GM23338 (cell line): ENCODE measurements at regions not wholly inside any gene's neighbourhood (a gene's known extent, or its start where the extent isn't known, plus 50 kb on each side); places are given as distances from the start of the nearest gene placed in this dataset.

Source experiments
- POLR2AphosphoS5 ChIP-seq: IDR thresholded peaks from 2 replicates; pipeline ENCODE4 v1.6.1; 2016; ENCODE audit warnings: antibody characterized with exemption, low read depth
- ZNF331 ChIP-seq: fragments of 250-450 bp; sonication (Bioruptor Pico); IDR thresholded peaks from 2 replicates; pipeline ENCODE4 v1.5.0; 2020; ENCODE audit warnings: low read depth, mild to moderate bottlenecking, moderate library complexity
- TF ChIP-seq, protein P1 (sequence below), 2 experiments: fragments of 200-600 bp in 1 of 2; sonication (generic) in 1 of 2; conservative IDR thresholded peaks; 2 replicates each; pipeline versions ENCODE4 v1.5.1 to v1.6.1; 2016 to 2017; ENCODE audit warnings: antibody characterized with exemption in 2 of 2, low read depth in 2 of 2, mild to moderate bottlenecking in 2 of 2, moderate library complexity in 1 of 2
- TF ChIP-seq, protein P2 (sequence below): IDR thresholded peaks from one replicate; pipeline ENCODE4 v1.6.1; 2018; ENCODE audit warnings: antibody characterized with exemption; ENCODE audit not compliant: unreplicated experiment

DNA sequence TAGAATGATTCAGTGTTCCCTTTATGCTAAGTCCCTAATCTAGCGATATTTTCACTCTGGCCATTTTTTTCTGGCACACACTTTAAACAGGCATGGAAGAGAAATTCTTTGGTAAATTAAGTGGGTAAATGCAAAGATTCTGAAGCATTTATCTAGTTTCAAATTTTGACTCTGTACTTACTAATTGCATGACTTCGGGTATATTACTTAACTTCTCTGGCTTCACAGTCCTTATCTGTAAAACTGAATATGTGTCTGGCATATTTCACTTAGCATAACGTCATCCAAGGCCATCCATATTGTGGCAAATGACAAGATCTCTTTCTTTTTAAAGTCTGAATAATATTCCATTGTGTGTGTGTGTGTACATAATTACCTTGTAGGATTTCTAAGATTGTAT is 114.5 kb downstream of the MBL2 start:
- TF ChIP-seq, protein P1, sequence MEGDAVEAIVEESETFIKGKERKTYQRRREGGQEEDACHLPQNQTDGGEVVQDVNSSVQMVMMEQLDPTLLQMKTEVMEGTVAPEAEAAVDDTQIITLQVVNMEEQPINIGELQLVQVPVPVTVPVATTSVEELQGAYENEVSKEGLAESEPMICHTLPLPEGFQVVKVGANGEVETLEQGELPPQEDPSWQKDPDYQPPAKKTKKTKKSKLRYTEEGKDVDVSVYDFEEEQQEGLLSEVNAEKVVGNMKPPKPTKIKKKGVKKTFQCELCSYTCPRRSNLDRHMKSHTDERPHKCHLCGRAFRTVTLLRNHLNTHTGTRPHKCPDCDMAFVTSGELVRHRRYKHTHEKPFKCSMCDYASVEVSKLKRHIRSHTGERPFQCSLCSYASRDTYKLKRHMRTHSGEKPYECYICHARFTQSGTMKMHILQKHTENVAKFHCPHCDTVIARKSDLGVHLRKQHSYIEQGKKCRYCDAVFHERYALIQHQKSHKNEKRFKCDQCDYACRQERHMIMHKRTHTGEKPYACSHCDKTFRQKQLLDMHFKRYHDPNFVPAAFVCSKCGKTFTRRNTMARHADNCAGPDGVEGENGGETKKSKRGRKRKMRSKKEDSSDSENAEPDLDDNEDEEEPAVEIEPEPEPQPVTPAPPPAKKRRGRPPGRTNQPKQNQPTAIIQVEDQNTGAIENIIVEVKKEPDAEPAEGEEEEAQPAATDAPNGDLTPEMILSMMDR (conservative IDR thresholded peaks at IDR 0.05; ENCODE audit: low read depth in 2 of 2) = no peak
- TF ChIP-seq, protein P2, sequence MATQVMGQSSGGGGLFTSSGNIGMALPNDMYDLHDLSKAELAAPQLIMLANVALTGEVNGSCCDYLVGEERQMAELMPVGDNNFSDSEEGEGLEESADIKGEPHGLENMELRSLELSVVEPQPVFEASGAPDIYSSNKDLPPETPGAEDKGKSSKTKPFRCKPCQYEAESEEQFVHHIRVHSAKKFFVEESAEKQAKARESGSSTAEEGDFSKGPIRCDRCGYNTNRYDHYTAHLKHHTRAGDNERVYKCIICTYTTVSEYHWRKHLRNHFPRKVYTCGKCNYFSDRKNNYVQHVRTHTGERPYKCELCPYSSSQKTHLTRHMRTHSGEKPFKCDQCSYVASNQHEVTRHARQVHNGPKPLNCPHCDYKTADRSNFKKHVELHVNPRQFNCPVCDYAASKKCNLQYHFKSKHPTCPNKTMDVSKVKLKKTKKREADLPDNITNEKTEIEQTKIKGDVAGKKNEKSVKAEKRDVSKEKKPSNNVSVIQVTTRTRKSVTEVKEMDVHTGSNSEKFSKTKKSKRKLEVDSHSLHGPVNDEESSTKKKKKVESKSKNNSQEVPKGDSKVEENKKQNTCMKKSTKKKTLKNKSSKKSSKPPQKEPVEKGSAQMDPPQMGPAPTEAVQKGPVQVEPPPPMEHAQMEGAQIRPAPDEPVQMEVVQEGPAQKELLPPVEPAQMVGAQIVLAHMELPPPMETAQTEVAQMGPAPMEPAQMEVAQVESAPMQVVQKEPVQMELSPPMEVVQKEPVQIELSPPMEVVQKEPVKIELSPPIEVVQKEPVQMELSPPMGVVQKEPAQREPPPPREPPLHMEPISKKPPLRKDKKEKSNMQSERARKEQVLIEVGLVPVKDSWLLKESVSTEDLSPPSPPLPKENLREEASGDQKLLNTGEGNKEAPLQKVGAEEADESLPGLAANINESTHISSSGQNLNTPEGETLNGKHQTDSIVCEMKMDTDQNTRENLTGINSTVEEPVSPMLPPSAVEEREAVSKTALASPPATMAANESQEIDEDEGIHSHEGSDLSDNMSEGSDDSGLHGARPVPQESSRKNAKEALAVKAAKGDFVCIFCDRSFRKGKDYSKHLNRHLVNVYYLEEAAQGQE = no peak
- no peak for TF ChIP-seq ZNF331 (CRISPR knock-in tag)
- TF ChIP-seq POLR2AphosphoS5 = no peak
